ENCODE measurements at regions not wholly inside any gene's neighbourhood (a gene's known extent, or its start where the extent isn't known, plus 50 kb on each side); places are given as distances from the start of the nearest gene placed in this dataset.

GRCh38 chrX:3803713-3804112 lies 90.3 kb upstream of the PRKX start:
- TF ChIP-seq, protein P1, sequence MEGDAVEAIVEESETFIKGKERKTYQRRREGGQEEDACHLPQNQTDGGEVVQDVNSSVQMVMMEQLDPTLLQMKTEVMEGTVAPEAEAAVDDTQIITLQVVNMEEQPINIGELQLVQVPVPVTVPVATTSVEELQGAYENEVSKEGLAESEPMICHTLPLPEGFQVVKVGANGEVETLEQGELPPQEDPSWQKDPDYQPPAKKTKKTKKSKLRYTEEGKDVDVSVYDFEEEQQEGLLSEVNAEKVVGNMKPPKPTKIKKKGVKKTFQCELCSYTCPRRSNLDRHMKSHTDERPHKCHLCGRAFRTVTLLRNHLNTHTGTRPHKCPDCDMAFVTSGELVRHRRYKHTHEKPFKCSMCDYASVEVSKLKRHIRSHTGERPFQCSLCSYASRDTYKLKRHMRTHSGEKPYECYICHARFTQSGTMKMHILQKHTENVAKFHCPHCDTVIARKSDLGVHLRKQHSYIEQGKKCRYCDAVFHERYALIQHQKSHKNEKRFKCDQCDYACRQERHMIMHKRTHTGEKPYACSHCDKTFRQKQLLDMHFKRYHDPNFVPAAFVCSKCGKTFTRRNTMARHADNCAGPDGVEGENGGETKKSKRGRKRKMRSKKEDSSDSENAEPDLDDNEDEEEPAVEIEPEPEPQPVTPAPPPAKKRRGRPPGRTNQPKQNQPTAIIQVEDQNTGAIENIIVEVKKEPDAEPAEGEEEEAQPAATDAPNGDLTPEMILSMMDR (conservative IDR thresholded peaks at IDR 0.05; ENCODE audit: low read length) = no peak
- TF ChIP-seq EZH2phosphoT487 (IDR thresholded peaks at IDR 0.05; ENCODE audit: borderline replicate concordance) = no peak

All from Loucy (cell line).